Transverse colon (tissue), 3 donors: ENCODE measurements at regions not wholly inside any gene's neighbourhood (a gene's known extent, or its start where the extent isn't known, plus 50 kb on each side); places are given as distances from the start of the nearest gene placed in this dataset.

Experiments
- EP300 ChIP-seq: sonication (generic); formaldehyde crosslinking; IDR thresholded peaks from one replicate; pipeline ENCODE4 v1.6.1; 2017; ENCODE audit warnings: antibody characterized with exemption, low read depth
- TF ChIP-seq, protein P1 (sequence below), 5 experiments: fragments of 200-600 bp in 3 of 5; fragments of 450-650 bp in 2 of 5; sonication (generic) in 3 of 5; IDR thresholded peaks; 1 replicate in 2 of 5; 2 replicates in 3 of 5; pipeline ENCODE4 v1.5.1; 2016 to 2017; ENCODE audit warnings: antibody characterized with exemption in 5 of 5, inconsistent platforms in 3 of 5, mild to moderate bottlenecking in 2 of 5, moderate library complexity in 1 of 5

DNA sequence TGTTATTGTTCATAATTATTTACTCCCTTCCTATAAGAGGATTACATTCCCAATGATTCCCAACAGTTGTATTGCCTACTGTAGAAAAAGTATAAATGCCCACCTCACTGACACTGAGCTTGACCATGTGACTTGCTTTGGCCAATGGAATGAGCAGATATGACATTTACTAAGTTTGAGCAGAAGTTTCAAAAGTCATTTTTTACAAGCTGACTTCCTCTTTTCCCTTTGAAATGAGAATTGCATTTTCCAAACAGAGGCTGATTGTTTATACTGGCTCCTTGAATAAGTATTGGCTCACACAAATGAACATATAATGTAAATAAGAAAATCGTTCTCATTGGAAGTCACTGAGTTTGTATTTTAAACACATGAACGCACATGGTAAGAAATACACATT is 116.4 kb upstream of the LRFN5 start:
- TF ChIP-seq, protein P1, sequence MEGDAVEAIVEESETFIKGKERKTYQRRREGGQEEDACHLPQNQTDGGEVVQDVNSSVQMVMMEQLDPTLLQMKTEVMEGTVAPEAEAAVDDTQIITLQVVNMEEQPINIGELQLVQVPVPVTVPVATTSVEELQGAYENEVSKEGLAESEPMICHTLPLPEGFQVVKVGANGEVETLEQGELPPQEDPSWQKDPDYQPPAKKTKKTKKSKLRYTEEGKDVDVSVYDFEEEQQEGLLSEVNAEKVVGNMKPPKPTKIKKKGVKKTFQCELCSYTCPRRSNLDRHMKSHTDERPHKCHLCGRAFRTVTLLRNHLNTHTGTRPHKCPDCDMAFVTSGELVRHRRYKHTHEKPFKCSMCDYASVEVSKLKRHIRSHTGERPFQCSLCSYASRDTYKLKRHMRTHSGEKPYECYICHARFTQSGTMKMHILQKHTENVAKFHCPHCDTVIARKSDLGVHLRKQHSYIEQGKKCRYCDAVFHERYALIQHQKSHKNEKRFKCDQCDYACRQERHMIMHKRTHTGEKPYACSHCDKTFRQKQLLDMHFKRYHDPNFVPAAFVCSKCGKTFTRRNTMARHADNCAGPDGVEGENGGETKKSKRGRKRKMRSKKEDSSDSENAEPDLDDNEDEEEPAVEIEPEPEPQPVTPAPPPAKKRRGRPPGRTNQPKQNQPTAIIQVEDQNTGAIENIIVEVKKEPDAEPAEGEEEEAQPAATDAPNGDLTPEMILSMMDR (IDR thresholded peaks at IDR 0.05): no peak
- TF ChIP-seq EP300: no peak
